ENCODE measurements at regions not wholly inside any gene's neighbourhood (a gene's known extent, or its start where the extent isn't known, plus 50 kb on each side); places are given as distances from the start of the nearest gene placed in this dataset.

DNA sequence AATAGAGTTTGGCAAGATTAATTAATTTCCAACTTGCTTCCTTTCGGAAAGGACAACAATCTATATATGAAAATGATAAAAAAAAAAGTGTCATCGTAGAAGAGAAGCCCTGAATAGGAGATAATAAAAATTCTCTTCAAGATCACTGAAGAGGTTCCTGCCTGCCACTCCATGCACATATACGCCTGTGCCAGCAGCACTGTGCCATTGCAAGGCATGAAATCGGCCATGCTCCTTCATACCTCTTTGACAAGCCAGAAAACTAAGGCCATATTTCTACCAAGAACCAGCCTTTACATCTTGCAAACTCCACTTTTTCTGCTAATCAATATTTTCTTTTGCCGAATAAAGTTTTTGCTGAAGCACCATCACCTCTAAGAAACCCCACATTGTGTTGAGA, 365.5 kb downstream of the CXXC4 start:
- ATAC-seq, result no peak
- no peak for TF ChIP-seq ESRRG (CRISPR knock-in tag; IDR thresholded peaks at IDR 0.05)
- no peak for TF ChIP-seq ARNTL (CRISPR knock-in tag; IDR thresholded peaks at IDR 0.05; ENCODE audit: borderline replicate concordance, low read depth)
- no peak for TF ChIP-seq TOX (CRISPR knock-in tag; IDR thresholded peaks at IDR 0.05; ENCODE audit: borderline replicate concordance)
- no peak for TF ChIP-seq ZNF8 (CRISPR knock-in tag; IDR thresholded peaks at IDR 0.05)
- TF ChIP-seq BACH2 (CRISPR knock-in tag; IDR thresholded peaks at IDR 0.05; ENCODE audit: borderline replicate concordance), result no peak
- no peak for TF ChIP-seq TSHZ2 (CRISPR knock-in tag; IDR thresholded peaks at IDR 0.05)
- TF ChIP-seq, protein P1, sequence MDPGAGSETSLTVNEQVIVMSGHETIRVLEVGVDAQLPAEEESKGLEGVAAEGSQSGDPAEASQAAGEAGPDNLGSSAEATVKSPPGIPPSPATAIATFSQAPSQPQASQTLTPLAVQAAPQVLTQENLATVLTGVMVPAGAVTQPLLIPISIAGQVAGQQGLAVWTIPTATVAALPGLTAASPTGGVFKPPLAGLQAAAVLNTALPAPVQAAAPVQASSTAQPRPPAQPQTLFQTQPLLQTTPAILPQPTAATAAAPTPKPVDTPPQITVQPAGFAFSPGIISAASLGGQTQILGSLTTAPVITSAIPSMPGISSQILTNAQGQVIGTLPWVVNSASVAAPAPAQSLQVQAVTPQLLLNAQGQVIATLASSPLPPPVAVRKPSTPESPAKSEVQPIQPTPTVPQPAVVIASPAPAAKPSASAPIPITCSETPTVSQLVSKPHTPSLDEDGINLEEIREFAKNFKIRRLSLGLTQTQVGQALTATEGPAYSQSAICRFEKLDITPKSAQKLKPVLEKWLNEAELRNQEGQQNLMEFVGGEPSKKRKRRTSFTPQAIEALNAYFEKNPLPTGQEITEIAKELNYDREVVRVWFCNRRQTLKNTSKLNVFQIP (CRISPR knock-in tag; IDR thresholded peaks at IDR 0.05; ENCODE audit: borderline replicate concordance, low read depth), result no peak
- no peak for TF ChIP-seq GLIS3 (CRISPR knock-in tag; IDR thresholded peaks at IDR 0.05)
- no peak for TF ChIP-seq PATZ1 (CRISPR knock-in tag; IDR thresholded peaks at IDR 0.05; ENCODE audit: borderline replicate concordance)
- TF ChIP-seq ISL1 (CRISPR knock-in tag; IDR thresholded peaks at IDR 0.05), result no peak
- TF ChIP-seq ZNF565 (CRISPR knock-in tag; conservative IDR thresholded peaks at IDR 0.05; ENCODE audit: low read depth), result no peak
- TF ChIP-seq ZNF70 (CRISPR knock-in tag; IDR thresholded peaks at IDR 0.05), result no peak
- TF ChIP-seq CSDC2 (CRISPR knock-in tag; IDR thresholded peaks at IDR 0.05), result no peak

DNA sequence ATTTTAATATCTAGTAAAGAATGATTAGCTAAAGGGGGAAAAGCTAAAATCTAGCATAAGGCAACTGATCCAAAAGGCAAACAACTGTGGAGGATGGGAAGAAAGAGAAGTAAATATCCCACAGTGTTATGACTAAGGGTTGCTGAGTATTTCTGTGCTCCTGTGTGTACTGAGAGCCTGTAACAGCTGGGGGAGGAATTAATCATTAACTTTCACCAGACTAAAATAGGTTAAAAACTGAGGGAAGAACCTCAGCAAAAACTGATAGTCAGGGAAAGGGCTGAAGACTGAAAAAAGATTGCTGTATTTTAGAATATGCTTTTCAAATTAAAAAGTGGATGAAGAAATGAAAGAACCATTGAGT, 365.9 kb downstream of the CXXC4 start:
- TF ChIP-seq ZFP3 (CRISPR knock-in tag; IDR thresholded peaks at IDR 0.05), result no peak
- TF ChIP-seq TOX (CRISPR knock-in tag; IDR thresholded peaks at IDR 0.05; ENCODE audit: borderline replicate concordance), result no peak
- TF ChIP-seq, protein P1 (CRISPR knock-in tag; IDR thresholded peaks at IDR 0.05; ENCODE audit: borderline replicate concordance, low read depth), result no peak
- TF ChIP-seq ZC3H10 (CRISPR knock-in tag; IDR thresholded peaks at IDR 0.05), result no peak
- no peak for TF ChIP-seq OSR1 (CRISPR knock-in tag; IDR thresholded peaks at IDR 0.05)
- no peak for TF ChIP-seq CSDC2 (CRISPR knock-in tag; IDR thresholded peaks at IDR 0.05)
- TF ChIP-seq SNAI2 (CRISPR knock-in tag; IDR thresholded peaks at IDR 0.05), result no peak
- TF ChIP-seq CSRNP3 (CRISPR knock-in tag; IDR thresholded peaks at IDR 0.05), result no peak
- no peak for TF ChIP-seq ZFP30 (CRISPR knock-in tag; IDR thresholded peaks at IDR 0.05)
- TF ChIP-seq ZNF8 (CRISPR knock-in tag; IDR thresholded peaks at IDR 0.05), result no peak
- TF ChIP-seq ISL1 (CRISPR knock-in tag; IDR thresholded peaks at IDR 0.05), result no peak
- TF ChIP-seq PPARA (CRISPR knock-in tag; IDR thresholded peaks at IDR 0.05; ENCODE audit: borderline replicate concordance), result no peak
- no peak for ATAC-seq

- no peak for ATAC-seq
- TF ChIP-seq TOX (CRISPR knock-in tag; IDR thresholded peaks at IDR 0.05; ENCODE audit: borderline replicate concordance), result no peak
- TF ChIP-seq, protein P2, sequence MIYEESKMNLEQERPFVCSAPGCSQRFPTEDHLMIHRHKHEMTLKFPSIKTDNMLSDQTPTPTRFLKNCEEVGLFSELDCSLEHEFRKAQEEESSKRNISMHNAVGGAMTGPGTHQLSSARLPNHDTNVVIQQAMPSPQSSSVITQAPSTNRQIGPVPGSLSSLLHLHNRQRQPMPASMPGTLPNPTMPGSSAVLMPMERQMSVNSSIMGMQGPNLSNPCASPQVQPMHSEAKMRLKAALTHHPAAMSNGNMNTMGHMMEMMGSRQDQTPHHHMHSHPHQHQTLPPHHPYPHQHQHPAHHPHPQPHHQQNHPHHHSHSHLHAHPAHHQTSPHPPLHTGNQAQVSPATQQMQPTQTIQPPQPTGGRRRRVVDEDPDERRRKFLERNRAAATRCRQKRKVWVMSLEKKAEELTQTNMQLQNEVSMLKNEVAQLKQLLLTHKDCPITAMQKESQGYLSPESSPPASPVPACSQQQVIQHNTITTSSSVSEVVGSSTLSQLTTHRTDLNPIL (CRISPR knock-in tag; IDR thresholded peaks at IDR 0.05; ENCODE audit: low read depth), result no peak
- no peak for TF ChIP-seq ARNTL (CRISPR knock-in tag; IDR thresholded peaks at IDR 0.05; ENCODE audit: borderline replicate concordance, low read depth)
- TF ChIP-seq RARB (CRISPR knock-in tag; IDR thresholded peaks at IDR 0.05), result no peak
- no peak for TF ChIP-seq PPARA (CRISPR knock-in tag; IDR thresholded peaks at IDR 0.05; ENCODE audit: borderline replicate concordance)
- TF ChIP-seq CSRNP3 (CRISPR knock-in tag; IDR thresholded peaks at IDR 0.05), result no peak
Measured at GRCh38 chr4:104128031-104128849, 366.5 kb downstream of the CXXC4 start.

All from SK-N-SH treated with all-trans-retinoic acid at 6 μM for 48 hours (cell line).